C1 segment of cervical spinal cord (tissue), 14 donors: ENCODE measurements at regions not wholly inside any gene's neighbourhood (a gene's known extent, or its start where the extent isn't known, plus 50 kb on each side); places are given as distances from the start of the nearest gene placed in this dataset.
A peak's percentile ranks its signal among the peaks of the same experiment; 100 is the strongest.

Experiments
- DNase-seq, 14 donors: peaks; one replicate each; lab custom pipeline; 2025; lab: John Stamatoyannopoulos, UW

DNA sequence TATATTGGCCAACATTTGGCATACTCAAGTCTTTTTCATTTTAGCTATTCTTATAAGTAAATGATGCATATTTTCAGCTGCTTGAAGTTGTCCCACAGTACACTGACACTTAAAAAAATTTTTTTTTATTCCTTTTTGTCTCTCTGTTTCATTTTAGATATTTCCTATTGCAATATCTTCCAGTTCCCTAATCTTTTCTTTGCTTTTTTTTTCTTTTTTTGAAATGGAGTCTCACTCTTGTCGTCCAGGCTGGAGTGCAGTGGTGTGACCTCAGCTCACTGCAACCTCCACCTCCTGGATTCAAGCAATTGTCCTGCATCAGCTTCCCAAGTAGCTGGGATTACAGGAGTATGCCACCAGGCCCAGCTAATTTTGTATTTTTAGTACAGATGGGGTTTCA, 217.4 kb upstream of the KRR1 start:
- DNase-seq: no peak

DNA sequence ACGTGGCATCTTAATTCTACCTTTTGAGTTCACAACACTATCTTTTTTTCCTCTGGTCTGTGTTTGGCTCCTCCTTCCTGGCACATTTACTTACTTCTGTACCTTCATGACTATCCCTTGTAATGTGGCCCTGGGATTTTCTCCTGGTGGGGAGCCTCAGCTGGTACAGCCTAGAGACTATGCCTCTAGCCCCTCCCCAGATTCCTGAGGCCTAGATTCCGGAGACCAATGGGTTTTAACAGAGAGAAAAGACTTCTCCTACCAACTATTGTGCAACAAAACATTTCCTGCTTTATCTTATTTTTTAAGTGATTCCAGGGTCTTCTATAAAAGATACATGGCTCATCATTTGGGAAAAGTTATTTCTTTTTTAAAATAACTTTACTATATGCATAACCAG, 216.2 kb upstream of the KRR1 start:
- DNase-seq: no peak

DNA sequence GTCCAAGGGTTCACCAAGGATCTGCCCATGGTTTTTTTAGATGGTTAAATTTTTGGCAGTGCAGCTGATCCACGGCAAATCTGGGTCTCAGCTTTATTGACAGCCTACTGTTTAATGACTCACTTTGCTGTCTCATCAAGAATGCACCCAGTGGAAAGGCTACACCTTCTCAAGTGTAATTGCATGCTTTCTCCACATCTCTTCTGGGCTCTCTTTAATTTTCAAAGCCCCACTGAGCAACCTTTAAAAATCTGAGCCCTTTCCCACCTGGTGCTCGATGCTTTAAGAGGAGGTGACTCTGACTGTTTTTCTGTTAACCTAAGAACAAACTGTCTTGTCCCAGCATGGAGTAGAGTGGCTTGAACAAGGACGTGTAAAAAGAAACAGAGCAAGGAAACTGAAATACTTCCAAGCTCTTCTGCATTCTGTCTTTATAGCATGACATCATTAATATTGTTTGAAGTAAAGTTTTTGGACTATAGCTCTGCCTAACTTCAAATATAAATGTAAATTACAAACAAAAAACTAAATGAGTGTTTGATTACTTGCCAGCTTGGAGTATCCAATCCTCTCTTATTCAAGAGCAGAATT, 214.2 kb upstream of the KRR1 start:
- DNase-seq: peak in 1 of 14 donors; percentile 67

DNA sequence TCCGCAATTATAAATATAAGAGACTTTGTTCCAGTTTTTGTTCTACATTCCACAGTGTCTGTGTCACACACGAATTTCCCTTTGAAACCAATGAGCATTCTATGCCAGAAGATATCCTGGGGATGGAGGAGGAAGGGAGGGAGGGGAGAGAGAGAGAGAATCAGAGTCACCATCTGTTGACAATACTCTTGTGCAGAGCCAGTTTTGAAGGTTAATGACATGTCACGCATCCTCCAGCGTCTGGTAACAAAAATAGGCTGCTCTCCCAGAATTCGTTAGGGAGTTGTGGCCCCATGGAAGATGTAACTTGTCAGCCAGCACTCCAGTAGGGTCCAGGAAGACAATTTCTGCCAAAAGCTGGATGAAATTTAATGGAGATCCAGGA, 213.5 kb upstream of the KRR1 start:
- DNase-seq: peak in 3 of 14 donors; percentile 6 to 96 (median 38)

DNA sequence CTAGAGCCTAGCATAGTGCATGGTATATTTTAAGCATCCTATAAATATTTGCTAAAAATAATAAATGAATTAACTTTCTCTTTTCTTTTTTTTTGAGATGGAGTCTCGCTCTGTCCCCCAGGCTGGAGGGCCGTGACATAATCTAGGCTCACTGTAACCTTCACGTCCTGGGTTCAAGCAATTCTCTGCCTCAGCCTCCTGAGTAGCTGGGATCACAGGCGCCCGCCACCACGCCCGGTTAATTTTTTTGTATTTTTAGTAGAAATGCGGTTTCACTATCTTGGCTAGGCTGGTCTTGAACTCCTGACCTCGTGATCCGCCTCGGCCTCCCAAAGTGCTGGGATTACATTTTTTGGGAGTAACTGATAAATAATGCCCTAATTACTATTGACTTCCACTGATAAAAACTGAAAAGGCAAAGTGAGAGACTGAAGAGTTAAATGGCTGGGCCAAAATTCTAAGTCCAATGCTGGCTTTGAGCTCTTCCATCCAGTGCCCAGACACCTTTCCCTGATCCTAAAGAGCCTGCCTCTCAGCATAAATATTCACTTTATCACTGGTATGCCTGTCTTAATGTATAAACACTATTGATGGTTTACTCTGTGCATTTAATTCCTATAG, 213.0 kb upstream of the KRR1 start:
- no peak for DNase-seq

DNA sequence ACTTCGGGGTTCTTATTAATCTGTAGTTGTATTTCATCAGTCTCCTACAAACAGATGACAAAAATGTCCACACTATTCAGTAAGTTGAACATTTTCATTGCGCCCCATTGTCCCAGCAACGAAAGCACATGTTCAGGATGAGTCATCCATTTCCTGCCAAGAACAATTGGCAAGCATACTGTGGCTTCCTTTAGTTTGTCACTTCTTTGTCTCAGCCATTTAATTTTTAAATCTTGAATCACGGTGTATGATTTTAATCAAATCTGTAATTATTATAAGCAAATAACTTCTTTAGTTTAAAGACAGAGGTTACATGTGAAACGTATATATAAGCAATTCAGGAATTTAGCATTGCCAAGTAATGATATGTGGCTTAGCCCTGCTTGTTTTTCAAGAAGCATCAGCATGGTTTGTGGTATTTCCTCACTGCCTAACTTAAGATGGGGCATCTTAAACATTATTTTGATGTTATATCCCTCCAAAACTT, 211.3 kb upstream of the KRR1 start:
- DNase-seq: peak in 10 of 14 donors; percentile 1 to 87 (median 33)

DNA sequence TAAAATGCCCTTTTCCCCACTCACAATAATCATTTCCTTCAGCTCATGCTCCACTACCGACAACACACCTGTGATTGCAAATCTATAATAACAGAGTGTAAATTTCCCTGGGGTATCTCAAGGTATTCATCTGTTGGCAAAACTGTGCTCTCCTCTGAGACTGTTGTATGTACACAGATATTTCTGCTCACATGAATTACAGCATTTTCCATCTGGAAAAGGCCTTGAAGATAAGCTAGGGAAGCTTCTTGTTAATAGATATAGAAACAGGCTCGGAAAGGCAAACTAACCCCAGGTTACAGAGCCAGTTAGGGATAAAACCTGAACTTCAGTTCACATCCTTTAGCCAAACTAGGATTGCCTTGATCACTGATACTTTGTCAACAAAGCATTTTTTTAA, 210.4 kb upstream of the KRR1 start:
- DNase-seq: peak in 1 of 14 donors; percentile 32

DNA sequence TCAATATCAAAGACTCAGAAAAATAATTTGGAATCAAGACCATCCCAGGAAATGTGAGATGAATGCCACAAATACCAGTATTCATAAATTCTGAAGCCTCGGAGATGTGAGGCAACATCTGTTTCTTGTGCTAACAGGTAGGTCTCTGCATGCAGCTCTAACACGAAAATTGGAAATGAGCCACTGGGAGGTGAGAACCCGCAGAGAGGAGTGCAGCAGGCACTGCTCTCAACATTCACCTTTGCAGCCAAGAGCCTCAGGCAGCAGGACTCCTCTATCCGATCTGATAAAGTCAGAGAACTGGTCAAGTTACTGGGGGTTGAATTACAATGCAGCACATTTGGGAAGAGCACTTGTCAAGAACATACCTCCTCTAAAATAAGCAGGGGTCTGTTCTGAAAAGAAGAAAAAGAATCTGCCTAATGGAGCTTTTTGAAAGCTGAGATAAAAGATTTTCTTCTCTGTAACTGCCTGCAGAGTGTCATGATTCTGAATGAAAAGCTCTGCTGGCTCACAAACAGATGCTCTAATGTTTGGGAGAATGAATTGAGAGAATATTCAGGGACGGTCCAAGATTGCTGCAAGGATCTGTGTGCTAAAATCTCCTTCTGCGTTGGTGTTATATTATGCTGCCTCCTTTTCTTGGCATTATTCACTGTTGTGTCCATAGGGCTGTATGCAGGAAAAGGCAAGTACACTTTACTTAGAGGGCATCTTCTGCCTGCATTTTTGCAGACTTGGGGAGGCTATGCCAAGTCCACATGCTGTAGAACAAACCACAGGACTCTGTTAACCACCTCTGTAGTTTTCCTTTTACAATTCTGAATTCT, 209.6 kb upstream of the KRR1 start:
- peak in 3 of 14 donors; percentile 6 to 83 (median 17) for DNase-seq

DNA sequence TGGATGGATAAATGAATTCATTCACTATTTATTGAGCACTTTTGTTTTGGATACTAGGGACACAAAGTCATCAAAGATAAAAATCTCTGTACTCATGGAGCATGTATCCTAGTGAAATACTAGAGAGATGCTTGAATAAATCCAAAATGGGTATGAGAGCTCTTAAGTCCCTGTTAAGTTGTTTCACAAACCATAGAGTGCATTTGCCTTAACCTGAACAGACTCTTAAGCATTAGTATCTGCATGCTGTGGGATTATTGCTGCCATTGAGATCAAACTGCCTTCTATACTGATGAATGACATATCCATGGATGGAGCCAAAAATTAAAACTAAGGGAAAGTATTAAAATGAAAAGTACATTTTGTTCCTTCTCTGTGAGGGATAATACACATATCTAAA, 206.5 kb upstream of the KRR1 start:
- no peak for DNase-seq

DNA sequence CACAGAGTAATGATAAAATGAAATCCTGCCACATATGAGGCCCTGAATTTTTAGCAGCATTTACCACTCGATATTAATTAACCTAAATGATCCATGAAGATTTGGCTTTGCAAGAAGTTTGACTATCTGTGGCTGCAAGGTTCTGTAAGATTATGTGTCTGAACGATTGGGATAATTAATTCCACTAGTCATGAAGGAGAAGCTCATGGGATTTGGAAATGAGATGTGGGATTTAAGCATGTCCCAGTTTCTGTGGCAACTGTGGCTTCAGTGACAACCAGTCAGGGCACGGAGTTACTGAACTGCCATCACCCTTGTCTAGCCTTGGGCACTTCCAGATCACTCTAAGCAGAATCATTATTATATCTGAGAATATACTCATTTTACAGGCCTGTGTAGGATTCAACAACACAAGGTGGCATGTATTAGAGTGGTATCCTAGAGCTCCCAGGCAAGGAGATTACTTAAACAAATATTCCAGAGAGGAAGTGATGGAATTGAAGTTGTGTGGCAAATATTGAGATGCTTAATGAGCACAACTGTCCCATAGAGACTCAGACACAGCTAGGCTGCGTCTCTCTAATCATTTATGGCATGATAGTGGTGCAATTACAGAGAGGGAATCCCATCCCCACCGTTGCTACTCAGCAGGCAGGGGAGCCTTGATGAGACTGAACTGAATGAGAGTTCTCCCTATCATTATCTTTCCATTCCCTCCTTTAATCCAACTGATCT, 205.0 kb upstream of the KRR1 start:
- no peak for DNase-seq

DNA sequence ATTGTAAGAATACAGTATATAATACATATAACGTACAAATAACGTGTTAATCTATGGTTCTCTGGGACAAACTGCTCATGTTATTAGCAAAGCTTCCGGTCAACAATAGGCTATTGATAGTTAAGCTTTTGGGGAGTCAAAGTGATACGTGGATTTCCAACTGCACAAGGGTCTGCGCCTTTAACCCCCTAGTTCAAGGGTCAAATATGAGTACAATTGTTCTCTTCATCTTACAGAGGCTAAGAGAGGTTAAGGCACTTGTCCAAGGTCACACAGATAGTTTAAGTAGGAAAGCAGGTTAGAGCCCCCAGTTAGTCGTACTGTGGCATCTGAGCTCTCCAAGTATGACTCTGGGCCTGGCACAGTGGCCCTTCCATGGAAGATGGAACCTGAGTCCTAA, 204.3 kb upstream of the KRR1 start:
- no peak for DNase-seq

DNA sequence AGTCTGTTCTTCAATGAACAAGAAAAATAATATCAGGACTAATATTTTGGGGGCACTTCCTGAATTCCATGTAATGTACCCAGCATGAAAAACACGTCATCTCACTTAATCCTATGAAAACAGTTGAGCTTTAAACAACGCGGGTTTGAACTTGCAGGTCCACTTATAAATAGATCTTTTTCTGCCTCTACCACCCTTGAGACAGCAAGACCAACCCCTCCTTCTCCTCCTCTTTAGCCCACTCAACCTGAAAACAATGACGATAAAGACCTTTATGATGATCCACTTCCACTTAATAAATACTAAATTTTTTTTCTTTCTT, 203.9 kb upstream of the KRR1 start:
- DNase-seq: no peak

DNA sequence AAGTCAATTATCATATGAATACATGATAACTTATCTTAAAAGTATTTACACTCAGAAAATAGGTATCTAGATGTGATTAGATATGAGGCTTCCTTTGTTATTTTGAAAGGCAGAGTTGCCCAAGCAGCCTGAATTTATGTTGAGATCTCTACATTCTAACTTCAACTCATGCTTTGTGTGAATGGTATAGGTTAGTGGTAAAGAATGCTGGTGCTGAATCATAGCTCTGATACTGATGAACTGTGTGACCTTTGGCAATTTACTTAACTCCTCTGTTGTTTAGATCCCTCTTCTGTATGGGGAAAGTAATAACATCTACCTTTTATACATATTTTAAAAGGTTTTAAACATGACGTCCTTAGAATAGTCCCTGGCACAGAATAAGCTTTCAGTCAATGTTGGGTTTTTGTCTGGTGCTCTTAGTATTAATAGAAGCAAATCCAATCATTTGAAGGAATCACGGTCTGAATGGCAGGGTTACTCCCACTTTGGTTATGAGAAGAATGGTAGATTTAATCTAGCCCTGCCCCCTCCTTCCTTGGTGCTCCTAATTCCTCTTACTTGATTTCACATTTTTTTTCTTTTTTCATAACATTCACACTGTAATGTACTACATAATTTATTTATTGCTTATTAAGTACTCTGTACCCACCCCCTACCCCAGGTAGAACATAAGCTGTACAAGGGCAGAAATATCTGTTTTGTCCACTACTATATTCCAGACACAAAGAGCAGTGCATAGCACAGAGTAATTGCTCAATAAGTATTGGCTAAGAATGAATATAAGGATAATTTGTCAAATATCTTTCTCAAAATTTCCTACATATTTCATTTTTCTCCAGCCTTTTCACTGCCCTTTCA, 203.3 kb upstream of the KRR1 start:
- DNase-seq: no peak

DNA sequence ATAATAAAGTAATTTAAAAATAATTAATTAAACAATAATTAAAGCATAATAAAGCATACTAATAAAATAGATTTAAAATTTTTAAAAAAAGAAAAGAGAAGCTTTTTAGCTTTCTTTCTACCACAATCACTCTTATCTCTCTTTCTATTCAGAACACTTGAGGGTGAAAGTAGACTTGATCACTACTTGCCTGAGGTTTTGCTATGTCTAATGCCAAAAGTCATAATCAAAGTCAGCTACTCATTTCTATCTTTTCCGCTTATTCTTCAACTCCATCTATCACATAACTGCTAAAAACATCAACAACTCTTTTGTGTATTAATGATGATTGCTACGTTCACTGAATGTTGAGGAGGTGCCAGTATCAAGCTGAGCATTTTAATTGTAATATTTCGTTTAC, 202.0 kb upstream of the KRR1 start:
- DNase-seq: no peak

DNA sequence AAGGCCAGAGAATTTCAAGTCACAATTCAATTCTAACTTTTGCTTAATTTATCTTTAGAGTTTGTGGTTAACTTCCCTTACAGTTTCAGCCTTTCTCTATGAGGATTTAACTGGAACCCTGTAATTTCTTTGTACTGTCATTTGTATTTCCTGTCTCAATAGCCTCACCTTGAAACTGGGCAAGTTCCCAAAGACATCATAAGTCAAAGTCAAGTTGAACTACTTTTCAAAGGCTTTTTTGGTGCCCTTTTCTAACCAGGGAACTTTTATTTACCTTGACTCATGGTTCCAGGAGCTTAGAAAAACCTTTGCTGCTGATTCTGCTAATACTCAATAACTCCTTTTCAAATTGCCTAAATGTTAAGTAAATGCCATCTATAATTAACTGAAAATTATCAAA, 200.8 kb upstream of the KRR1 start:
- DNase-seq: no peak

DNA sequence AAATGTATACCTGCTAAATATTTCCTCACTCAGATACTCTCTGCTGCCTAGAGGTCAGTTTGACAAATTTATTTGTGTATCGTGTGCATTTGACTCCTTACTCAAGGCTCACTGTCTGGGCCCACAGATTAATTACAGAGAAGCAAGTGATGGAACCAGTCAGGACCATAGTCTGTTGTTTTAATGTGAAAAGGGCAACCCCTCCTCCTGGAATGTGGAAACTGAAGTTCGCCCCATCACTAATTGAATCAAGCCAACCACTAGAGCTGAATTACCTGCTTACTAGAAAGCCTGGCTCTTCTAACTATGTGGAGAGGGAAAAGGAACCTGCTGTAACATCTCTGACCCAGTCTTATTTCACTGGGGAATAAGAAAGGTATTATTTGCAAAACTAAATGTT, 199.9 kb upstream of the KRR1 start:
- DNase-seq: no peak

DNA sequence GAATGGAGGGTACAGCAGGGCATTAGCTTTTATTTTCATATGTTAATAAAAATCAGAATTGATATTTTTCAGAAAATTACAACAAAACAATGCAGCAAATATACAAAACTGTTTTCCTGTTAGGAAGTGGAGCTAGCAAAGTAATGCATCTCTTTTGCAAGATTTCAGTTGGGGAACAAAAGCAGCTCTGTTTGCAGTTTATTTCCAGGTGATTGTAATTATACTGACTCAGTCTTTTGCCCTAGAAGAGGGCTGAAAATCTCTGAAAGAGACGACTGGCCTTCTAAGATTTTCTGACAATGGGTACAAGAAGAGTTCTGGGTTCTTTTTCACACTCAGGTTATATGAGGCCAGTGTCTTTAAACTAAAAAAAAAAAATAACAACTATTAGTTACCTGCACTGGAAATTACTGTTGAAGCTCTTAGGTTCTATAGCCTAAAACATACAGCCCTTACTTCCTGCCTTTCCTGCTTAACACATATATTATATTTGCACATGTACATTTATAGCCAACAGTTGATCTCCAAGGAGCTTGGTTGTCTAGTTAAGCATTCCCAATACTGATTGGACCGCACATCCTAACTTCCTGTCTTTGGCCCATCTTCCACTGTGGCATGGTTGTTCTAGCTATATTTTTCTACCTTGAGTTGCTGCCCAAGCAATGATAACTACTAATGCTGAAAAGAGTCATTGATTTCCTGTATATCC, 199.1 kb upstream of the KRR1 start:
- no peak for DNase-seq

DNA sequence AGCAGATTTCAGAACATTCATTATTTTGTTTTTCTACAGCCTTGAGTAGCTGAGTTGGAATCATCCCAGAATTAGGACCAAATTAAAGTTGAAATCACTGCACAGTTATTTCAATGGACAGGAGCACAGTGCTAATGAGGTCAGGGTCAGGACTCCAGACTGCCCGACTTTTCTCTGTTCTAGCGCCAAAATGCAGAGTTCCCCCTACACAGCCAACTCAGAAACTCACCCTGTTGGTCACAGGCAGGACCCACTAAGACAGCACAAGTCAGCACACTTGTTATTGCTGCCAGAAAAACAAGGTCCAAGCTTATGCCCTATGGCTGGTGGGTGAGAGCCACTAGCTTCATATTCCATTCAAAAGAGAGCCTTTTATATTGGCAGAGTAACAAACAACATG, 198.1 kb upstream of the KRR1 start:
- no peak for DNase-seq

DNA sequence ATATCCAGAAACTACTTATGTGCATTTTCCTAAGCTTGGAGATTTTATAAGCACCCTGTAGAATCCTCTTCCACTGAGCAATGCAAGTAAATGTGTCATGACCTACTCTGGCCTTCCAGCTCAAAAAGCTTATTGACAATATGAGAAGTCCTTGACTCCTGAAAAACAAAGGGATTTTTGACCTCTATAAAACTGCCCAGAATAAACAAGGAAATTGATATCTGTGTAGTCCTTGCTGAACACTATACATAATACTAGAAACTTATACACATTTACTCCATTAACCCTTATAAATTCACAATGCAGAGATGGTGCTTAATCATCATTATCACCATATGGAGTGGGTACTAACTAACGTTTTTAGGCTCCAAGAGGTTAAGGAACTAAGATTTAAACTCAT, 197.4 kb upstream of the KRR1 start:
- no peak for DNase-seq

DNA sequence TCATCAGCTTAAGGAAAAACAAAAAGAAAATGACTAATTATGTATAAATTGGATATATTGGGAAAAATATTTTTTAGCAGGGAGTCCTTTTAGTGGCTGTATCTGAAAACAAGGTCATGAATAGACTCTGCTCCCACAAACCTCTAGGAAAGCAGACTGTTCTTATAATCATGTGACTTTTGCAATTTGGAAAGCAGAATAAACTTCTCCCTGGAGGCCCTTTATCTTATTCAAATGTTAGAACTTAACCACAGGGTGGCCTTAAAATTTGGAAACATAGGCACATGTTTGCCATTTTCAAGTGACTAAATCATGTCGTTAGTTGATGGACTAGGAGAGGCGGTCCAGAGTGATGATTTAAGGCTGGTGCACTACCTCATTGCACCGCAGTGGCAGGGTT, 196.6 kb upstream of the KRR1 start:
- no peak for DNase-seq
